Right atrium auricular region (tissue), 2 donors: ENCODE measurements at regions not wholly inside any gene's neighbourhood (a gene's known extent, or its start where the extent isn't known, plus 50 kb on each side); places are given as distances from the start of the nearest gene placed in this dataset.

Source experiments
- DNase-seq: peaks from one replicate; pipeline ENCODE4 v3.0.0-alpha.2; 2019; ENCODE audit warnings: low spot score
- H3K27ac ChIP-seq, 2 donors: fragments of 200-600 bp; sonication (generic); 1 replicate in 1 of 2; 2 replicates in 1 of 2; pipeline ENCODE4 v1.5.1; 2016 to 2019
- H3K27me3 ChIP-seq, 2 donors: fragments of 200-600 bp; sonication (generic); one replicate each; pipeline versions ENCODE4 v1.5.1 to v1.6.0; 2017 to 2019
- H3K36me3 ChIP-seq: fragments of 200-600 bp; sonication (generic); one replicate; pipeline ENCODE4 v1.5.1; 2016
- H3K4me1 ChIP-seq, 2 donors: fragments of 200-600 bp; sonication (generic); one replicate each; pipeline versions ENCODE4 v1.5.1 to v1.6.0; 2017 to 2019
- H3K4me3 ChIP-seq, 2 donors: fragments of 200-600 bp; sonication (generic); 1 replicate in 1 of 2; 2 replicates in 1 of 2; pipeline ENCODE4 v1.5.1; 2017 to 2019; ENCODE audit warnings: mild to moderate bottlenecking in 1 of 2, moderate library complexity in 1 of 2
- H3K9me3 ChIP-seq, 2 donors: fragments of 200-600 bp; sonication (generic); one replicate each; pipeline ENCODE4 v1.5.1; 2019
- CTCF ChIP-seq, 2 donors: fragments of 200-600 bp; sonication (generic); IDR thresholded peaks; one replicate each; pipeline ENCODE4 v1.5.1; 2019; ENCODE audit warnings: antibody characterized with exemption in 2 of 2

GRCh38 chr11:129720994-129721393, 94.7 kb upstream of the TMEM45B start:
- no peak overlapping the region for H3K4me3 ChIP-seq
- no peaks in the 10 kb centered on the region for H3K4me1 ChIP-seq
- no peak for DNase-seq
- H3K27ac ChIP-seq: no peak overlapping the region
- no peaks in the 10 kb centered on the region for H3K36me3 ChIP-seq
- no peaks in the 10 kb centered on the region for H3K27me3 ChIP-seq
- H3K9me3 ChIP-seq: no peaks in the 10 kb centered on the region
- TF ChIP-seq CTCF (IDR thresholded peaks at IDR 0.05): no peak

GRCh38 chr11:129721685-129722084, 94.0 kb upstream of the TMEM45B start:
- no peak overlapping the region for H3K4me3 ChIP-seq
- no peak overlapping the region for H3K27ac ChIP-seq
- no peaks in the 10 kb centered on the region for H3K36me3 ChIP-seq
- no peak for DNase-seq
- no peaks in the 10 kb centered on the region for H3K27me3 ChIP-seq
- H3K9me3 ChIP-seq: no peaks in the 10 kb centered on the region
- no peak for TF ChIP-seq CTCF (IDR thresholded peaks at IDR 0.05)
- H3K4me1 ChIP-seq: no peaks in the 10 kb centered on the region

GRCh38 chr11:129722529-129722928, 93.1 kb upstream of the TMEM45B start:
- no peak overlapping the region for H3K4me3 ChIP-seq
- H3K36me3 ChIP-seq: no peaks in the 10 kb centered on the region
- H3K9me3 ChIP-seq: no peaks in the 10 kb centered on the region
- H3K4me1 ChIP-seq: no peaks in the 10 kb centered on the region
- TF ChIP-seq CTCF (IDR thresholded peaks at IDR 0.05): no peak
- no peak for DNase-seq
- no peaks in the 10 kb centered on the region for H3K27me3 ChIP-seq
- no peak overlapping the region for H3K27ac ChIP-seq

- Histone ChIP-seq H3K4me3 (no peak overlapping the region), H3K9me3 (no peaks in the 10 kb centered on the region), H3K27ac (no peak overlapping the region), H3K4me1 (no peaks in the 10 kb centered on the region), H3K27me3 (no peaks in the 10 kb centered on the region), H3K36me3 (no peaks in the 10 kb centered on the region)
- DNase-seq: no peak
- TF ChIP-seq CTCF (IDR thresholded peaks at IDR 0.05): no peak
Measured at GRCh38 chr11:129723146-129723760, 92.4 kb upstream of the TMEM45B start.

- Histone ChIP-seq H3K4me1 (no peaks in the 10 kb centered on the region), H3K36me3 (no peaks in the 10 kb centered on the region), H3K4me3 (no peak overlapping the region), H3K27ac (no peak overlapping the region), H3K27me3 (no peaks in the 10 kb centered on the region), H3K9me3 (no peaks in the 10 kb centered on the region)
- no peak for TF ChIP-seq CTCF (IDR thresholded peaks at IDR 0.05)
- no peak for DNase-seq
Measured at GRCh38 chr11:129723761-129724162, 91.9 kb upstream of the TMEM45B start.

- no peaks in the 10 kb centered on the region for H3K36me3 ChIP-seq
- no peaks in the 10 kb centered on the region for H3K9me3 ChIP-seq
- H3K4me1 ChIP-seq: no peaks in the 10 kb centered on the region
- no peak overlapping the region for H3K4me3 ChIP-seq
- TF ChIP-seq CTCF (IDR thresholded peaks at IDR 0.05): no peak
- no peak for DNase-seq
- no peak overlapping the region for H3K27ac ChIP-seq
- H3K27me3 ChIP-seq: no peaks in the 10 kb centered on the region
Measured at GRCh38 chr11:129724866-129725265, 90.8 kb upstream of the TMEM45B start.
